A673 (cell line): ENCODE measurements at regions not wholly inside any gene's neighbourhood (a gene's known extent, or its start where the extent isn't known, plus 50 kb on each side); places are given as distances from the start of the nearest gene placed in this dataset.
A peak's percentile ranks its signal among the peaks of the same experiment; 100 is the strongest.

Source experiments
- BruUV-seq: library from RNA; stranded (reverse); fragments of 400-500 nt; replicated peaks from 2 replicates; lab custom pipeline; 2021; lab: Mats Ljungman, UMichigan
- CTCF ChIA-PET: fragments of 300-600 bp; sonication (Branson Sonifier 250); formaldehyde crosslinking; loops from one replicate; lab custom pipeline; 2022; ENCODE audit warnings: antibody characterized with exemption; lab: Charles Lee
- POLR2A ChIA-PET: fragments of 300-600 bp; sonication (Branson Sonifier 250); formaldehyde crosslinking; loops from one replicate; lab custom pipeline; 2022; ENCODE audit warnings: antibody characterized with exemption; ENCODE audit not compliant: low non-redundant PET; lab: Charles Lee
- DNase-seq: peaks from one replicate; pipeline ENCODE4 v3.0.0-alpha.2; 2015; ENCODE audit warnings: low spot score
- H3K27ac ChIP-seq: fragments of 200-600 bp; sonication (generic); 2 replicates; pipeline ENCODE4 v1.5.1; 2016; ENCODE audit warnings: mixed run types, low read depth, mild to moderate bottlenecking, mixed read lengths, antibody characterized with exemption, low read length; ENCODE audit not compliant: poor library complexity, severe bottlenecking
- H3K27me3 ChIP-seq: fragments of 200-600 bp; sonication (generic); replicated peaks from 2 replicates; pipeline ENCODE4 v1.6.1; 2017; ENCODE audit warnings: mixed run types, low read depth, mild to moderate bottlenecking, mixed read lengths, antibody characterized with exemption, low read length; ENCODE audit not compliant: insufficient read depth, poor library complexity
- H3K36me3 ChIP-seq: fragments of 200-600 bp; sonication (generic); 2 replicates; pipeline ENCODE4 v1.6.1; 2016; ENCODE audit warnings: mixed run types, mild to moderate bottlenecking, mixed read lengths, antibody characterized with exemption, low read length; ENCODE audit not compliant: insufficient read depth, poor library complexity, severe bottlenecking
- H3K4me1 ChIP-seq: fragments of 200-600 bp; sonication (generic); 2 replicates; pipeline ENCODE4 v1.6.1; 2017; ENCODE audit warnings: mixed run types, mild to moderate bottlenecking, mixed read lengths, antibody characterized with exemption, low read length; ENCODE audit not compliant: insufficient read depth, poor library complexity, severe bottlenecking
- H3K4me3 ChIP-seq: fragments of 200-600 bp; sonication (generic); 2 replicates; pipeline ENCODE4 v1.5.1; 2016; ENCODE audit warnings: low read depth, mixed run types, mild to moderate bottlenecking, mixed read lengths, low read length; ENCODE audit not compliant: poor library complexity, severe bottlenecking
- H3K9me3 ChIP-seq: fragments of 200-600 bp; sonication (generic); 2 replicates; pipeline ENCODE4 v1.6.1; 2016; ENCODE audit warnings: mixed run types, low read depth, mild to moderate bottlenecking, mixed read lengths, antibody characterized with exemption, low read length; ENCODE audit not compliant: poor library complexity, severe bottlenecking
- CTCF ChIP-seq: fragments of 300-800, 200-600 bp; sonication (generic); conservative IDR thresholded peaks from 2 replicates; pipeline ENCODE4 v1.5.1; 2017; ENCODE audit warnings: low read depth, mild to moderate bottlenecking, antibody characterized with exemption, low read length, moderate library complexity, mixed read lengths
- EZH2 ChIP-seq: fragments of 200-600 bp; sonication (generic); IDR thresholded peaks from 2 replicates; pipeline ENCODE4 v1.6.1; 2017; ENCODE audit warnings: borderline replicate concordance, low read depth, mild to moderate bottlenecking, mixed read lengths, antibody characterized with exemption, low read length; ENCODE audit not compliant: poor library complexity, severe bottlenecking
- intact Hi-C: fragments of 100-400 bp; cut with micrococcal nuclease; formaldehyde crosslinking; loops from one replicate; pipeline ENCODE4 v1.10.0; 2022; ENCODE audit not compliant: unreplicated experiment

GRCh38 chr6:106862858-106863257 lies 111.7 kb downstream of the CD24 start:
- H3K9me3 ChIP-seq = peaks cover 7% of the 10 kb centered on the region
- no peaks in the 10 kb centered on the region for H3K4me1 ChIP-seq
- no peaks in the 10 kb centered on the region for H3K27me3 ChIP-seq
- no peak overlapping the region for H3K4me3 ChIP-seq
- intact Hi-C loops = no loop called here
- CTCF ChIA-PET = no interaction called here
- H3K27ac ChIP-seq = no peak overlapping the region
- no TSS peak for BruUV-seq
- H3K36me3 ChIP-seq = no peaks in the 10 kb centered on the region
- POLR2A ChIA-PET = no interaction called here
- TF ChIP-seq CTCF (no peak), EZH2 (no peak)
- no peak for DNase-seq

- DNase-seq = no peak
- BruUV-seq = no TSS peak
- Histone ChIP-seq H3K9me3 (peaks cover 7% of the 10 kb centered on the region), H3K27ac (no peak overlapping the region), H3K36me3 (no peaks in the 10 kb centered on the region), H3K27me3 (no peaks in the 10 kb centered on the region), H3K4me1 (no peaks in the 10 kb centered on the region), H3K4me3 (no peak overlapping the region)
- TF ChIP-seq CTCF = no peak
- no peak for TF ChIP-seq EZH2
- ChIA-PET CTCF (no interaction called here), POLR2A (no interaction called here)
- intact Hi-C loops = no loop called here
Observed at GRCh38 chr6:106860940-106861339, 113.6 kb downstream of the CD24 start.

GRCh38 chr6:106858653-106859092 lies 115.9 kb downstream of the CD24 start:
- no peak for TF ChIP-seq CTCF
- TF ChIP-seq EZH2 = no peak
- Histone ChIP-seq H3K27me3 (no peaks in the 10 kb centered on the region), H3K4me3 (no peak overlapping the region), H3K36me3 (no peaks in the 10 kb centered on the region), H3K4me1 (no peaks in the 10 kb centered on the region), H3K27ac (no peak overlapping the region), H3K9me3 (peaks cover 7% of the 10 kb centered on the region)
- intact Hi-C loops = no loop called here
- ChIA-PET CTCF (no interaction called here), POLR2A (no interaction called here)
- DNase-seq = peak; percentile 7
- BruUV-seq = no TSS peak
